ENCODE measurements at regions not wholly inside any gene's neighbourhood (a gene's known extent, or its start where the extent isn't known, plus 50 kb on each side); places are given as distances from the start of the nearest gene placed in this dataset.

GRCh38 chr2:225104971-225105370 is 62.7 kb upstream of the DOCK10 start:
- TF ChIP-seq, protein P1, sequence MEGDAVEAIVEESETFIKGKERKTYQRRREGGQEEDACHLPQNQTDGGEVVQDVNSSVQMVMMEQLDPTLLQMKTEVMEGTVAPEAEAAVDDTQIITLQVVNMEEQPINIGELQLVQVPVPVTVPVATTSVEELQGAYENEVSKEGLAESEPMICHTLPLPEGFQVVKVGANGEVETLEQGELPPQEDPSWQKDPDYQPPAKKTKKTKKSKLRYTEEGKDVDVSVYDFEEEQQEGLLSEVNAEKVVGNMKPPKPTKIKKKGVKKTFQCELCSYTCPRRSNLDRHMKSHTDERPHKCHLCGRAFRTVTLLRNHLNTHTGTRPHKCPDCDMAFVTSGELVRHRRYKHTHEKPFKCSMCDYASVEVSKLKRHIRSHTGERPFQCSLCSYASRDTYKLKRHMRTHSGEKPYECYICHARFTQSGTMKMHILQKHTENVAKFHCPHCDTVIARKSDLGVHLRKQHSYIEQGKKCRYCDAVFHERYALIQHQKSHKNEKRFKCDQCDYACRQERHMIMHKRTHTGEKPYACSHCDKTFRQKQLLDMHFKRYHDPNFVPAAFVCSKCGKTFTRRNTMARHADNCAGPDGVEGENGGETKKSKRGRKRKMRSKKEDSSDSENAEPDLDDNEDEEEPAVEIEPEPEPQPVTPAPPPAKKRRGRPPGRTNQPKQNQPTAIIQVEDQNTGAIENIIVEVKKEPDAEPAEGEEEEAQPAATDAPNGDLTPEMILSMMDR (IDR thresholded peaks at IDR 0.05; ENCODE audit: low read depth, low read length, missing input control): no peak
- TF ChIP-seq, protein P2, sequence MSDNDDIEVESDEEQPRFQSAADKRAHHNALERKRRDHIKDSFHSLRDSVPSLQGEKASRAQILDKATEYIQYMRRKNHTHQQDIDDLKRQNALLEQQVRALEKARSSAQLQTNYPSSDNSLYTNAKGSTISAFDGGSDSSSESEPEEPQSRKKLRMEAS (IDR thresholded peaks at IDR 0.05): no peak
- TF ChIP-seq SP1 (IDR thresholded peaks at IDR 0.05) (no peak), REST (IDR thresholded peaks at IDR 0.05) (no peak), GABPA (IDR thresholded peaks at IDR 0.05 in 1 of 2, conservative IDR thresholded peaks at IDR 0.05 in 1 of 2) (no peak), RAD21 (IDR thresholded peaks at IDR 0.05) (no peak), HNF4G (IDR thresholded peaks at IDR 0.05) (no peak)

Measured in liver (tissue), 3 donors.